PC-3 (cell line): ENCODE measurements at regions not wholly inside any gene's neighbourhood (a gene's known extent, or its start where the extent isn't known, plus 50 kb on each side); places are given as distances from the start of the nearest gene placed in this dataset.

Experiments
- ATAC-seq: fragments of 200-7000 bp; cut with Tn5 transposase; 2 replicates; pipeline ENCODE4 v1.9.1; 2020; ENCODE audit warnings: mild to moderate bottlenecking, moderate library complexity
- BruUV-seq: library from RNA; stranded (reverse); fragments of 400-500 nt; replicated peaks from 2 replicates; lab custom pipeline; 2021; lab: Mats Ljungman, UMichigan
- CTCF ChIA-PET: fragments of 300-600 bp; sonication (Branson Sonifier 250); formaldehyde crosslinking; loops from one replicate; lab custom pipeline; 2022; ENCODE audit warnings: antibody characterized with exemption; lab: Charles Lee
- POLR2A ChIA-PET: fragments of 300-600 bp; sonication (Branson Sonifier 250); formaldehyde crosslinking; loops from one replicate; lab custom pipeline; 2022; ENCODE audit warnings: antibody characterized with exemption; ENCODE audit not compliant: unreplicated experiment; lab: Charles Lee
- DNase-seq: peaks from one replicate; pipeline ENCODE4 v3.0.0-alpha.2; 2015
- H2AFZ ChIP-seq: fragments of 300-600 bp; sonication (generic); 2 replicates; pipeline ENCODE4 v1.6.0; 2016; ENCODE audit warnings: antibody characterized with exemption, low read length
- H3F3A ChIP-seq: fragments of 300-600 bp; sonication (generic); one replicate; pipeline ENCODE4 v1.6.0; 2017; ENCODE audit warnings: antibody characterized with exemption, low read length, control low read depth, mild to moderate bottlenecking; ENCODE audit not compliant: unreplicated experiment
- H3K27ac ChIP-seq: fragments of 300-600 bp; sonication (generic); 2 replicates; pipeline ENCODE4 v1.5.1; 2016; ENCODE audit warnings: mild to moderate bottlenecking, low read length
- H3K27me3 ChIP-seq: fragments of 300-600 bp; sonication (generic); 2 replicates; pipeline ENCODE4 v1.6.1; 2016; ENCODE audit warnings: low read length, mixed read lengths
- H3K36me3 ChIP-seq: fragments of 300-600 bp; sonication (generic); 2 replicates; pipeline ENCODE4 v1.6.1; 2016; ENCODE audit warnings: low read depth, mixed run types, low read length, mixed read lengths
- H3K4me1 ChIP-seq: fragments of 300-600 bp; sonication (generic); 2 replicates; pipeline ENCODE4 v1.5.1; 2016; ENCODE audit warnings: low read length; ENCODE audit not compliant: insufficient read depth
- H3K4me2 ChIP-seq: fragments of 300-600 bp; sonication (generic); 2 replicates; pipeline ENCODE4 v1.6.0; 2016; ENCODE audit warnings: low read length
- H3K4me3 ChIP-seq: fragments of 300-600 bp; sonication (generic); 2 replicates; pipeline ENCODE4 v1.5.1; 2016; ENCODE audit warnings: mild to moderate bottlenecking, low read length, mixed read lengths
- H3K79me2 ChIP-seq: fragments of 300-600 bp; sonication (generic); 2 replicates; pipeline ENCODE4 v1.6.1; 2017; ENCODE audit warnings: low read length, mixed read lengths
- H3K9ac ChIP-seq: fragments of 300-600 bp; sonication (generic); 2 replicates; pipeline ENCODE4 v1.6.0; 2016; ENCODE audit warnings: mild to moderate bottlenecking, low read length
- H3K9me2 ChIP-seq: fragments of 300-600 bp; sonication (generic); replicated peaks from 2 replicates; pipeline ENCODE4 v1.6.1; 2016; ENCODE audit warnings: mixed run types, low read length, mixed read lengths
- H3K9me3 ChIP-seq: fragments of 300-600 bp; sonication (generic); 2 replicates; pipeline ENCODE4 v1.6.1; 2016; ENCODE audit warnings: low read length, mixed read lengths
- H4K20me1 ChIP-seq: fragments of 300-600 bp; sonication (generic); 2 replicates; pipeline ENCODE4 v1.6.1; 2016; ENCODE audit warnings: low read length, mixed read lengths
- EZH2 ChIP-seq: fragments of 300-600 bp; sonication (generic); IDR thresholded peaks from one replicate; pipeline ENCODE4 v1.6.1; 2017; ENCODE audit warnings: antibody characterized with exemption, mild to moderate bottlenecking, low read length; ENCODE audit not compliant: unreplicated experiment
- EZH2phosphoT487 ChIP-seq: fragments of 300-600 bp; sonication (generic); IDR thresholded peaks from 2 replicates; pipeline ENCODE4 v1.6.1; 2018; ENCODE audit warnings: mild to moderate bottlenecking, antibody characterized with exemption, low read length, borderline replicate concordance
- intact Hi-C: fragments of 100-400 bp; cut with micrococcal nuclease; formaldehyde crosslinking; loops from 2 replicates; pipeline ENCODE4 v1.9.0; 2023
- TF ChIP-seq, protein P1 (sequence below): fragments of 300-600 bp; sonication (generic); conservative IDR thresholded peaks from 2 replicates; pipeline ENCODE4 v1.5.1; 2017; ENCODE audit warnings: antibody characterized with exemption, low read depth, mild to moderate bottlenecking, low read length

DNA sequence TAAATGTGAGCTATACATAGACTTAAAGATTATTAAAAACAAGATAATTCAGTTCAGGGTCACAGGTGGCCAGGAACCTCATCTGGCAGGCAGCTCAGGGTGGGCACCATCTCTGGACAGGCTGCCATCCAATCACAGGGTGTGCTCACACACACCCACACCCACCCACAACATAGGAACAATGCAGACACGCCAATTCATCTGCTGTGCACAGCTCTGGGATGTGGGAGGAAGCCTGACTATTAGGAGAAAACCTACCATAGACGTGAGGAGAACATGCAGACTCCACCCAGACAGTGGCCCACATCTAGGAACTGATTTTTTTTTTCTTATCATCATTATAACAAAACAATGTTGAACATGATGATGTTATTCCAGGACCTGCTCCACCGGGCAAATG, 286.7 kb downstream of the PRL start:
- H4K20me1 ChIP-seq: no peaks in the 10 kb centered on the region
- no peak for DNase-seq
- H3K27me3 ChIP-seq: no peaks in the 10 kb centered on the region
- no peaks in the 10 kb centered on the region for H3K36me3 ChIP-seq
- no peaks in the 10 kb centered on the region for H3K79me2 ChIP-seq
- ATAC-seq: no peak
- no peaks in the 10 kb centered on the region for H3K9me2 ChIP-seq
- intact Hi-C loops: no loop called here
- no peak overlapping the region for H3K27ac ChIP-seq
- no peaks in the 10 kb centered on the region for H3F3A ChIP-seq
- no peak for TF ChIP-seq EZH2phosphoT487
- no peak overlapping the region for H3K4me2 ChIP-seq
- H3K9me3 ChIP-seq: no peaks in the 10 kb centered on the region
- no TSS peak for BruUV-seq
- H3K9ac ChIP-seq: no peak overlapping the region
- POLR2A ChIA-PET: no interaction called here
- H3K4me1 ChIP-seq: no peaks in the 10 kb centered on the region
- no peak overlapping the region for H2AFZ ChIP-seq
- H3K4me3 ChIP-seq: no peak overlapping the region
- CTCF ChIA-PET: no interaction called here

DNA sequence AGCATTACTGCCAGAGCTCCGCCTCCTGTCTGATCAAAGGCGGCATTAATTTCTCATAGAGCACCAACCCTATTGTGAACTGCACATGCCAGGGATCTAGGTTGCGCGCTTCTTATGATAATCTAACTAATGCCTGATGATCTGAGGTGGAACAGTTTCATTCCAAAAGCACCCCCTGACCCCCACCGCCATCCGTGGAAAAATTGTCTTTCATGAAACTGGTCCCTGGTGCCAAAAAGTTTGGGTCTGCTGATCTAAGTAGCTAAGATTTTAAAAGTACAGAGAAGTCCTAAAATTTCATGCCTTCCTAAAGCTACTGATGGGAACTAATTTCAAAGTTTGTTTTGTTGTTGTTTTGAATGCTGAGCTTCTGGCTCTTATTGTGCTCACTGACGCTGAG, 281.6 kb downstream of the PRL start:
- H3K4me3 ChIP-seq: no peak overlapping the region
- TF ChIP-seq EZH2phosphoT487: no peak
- TF ChIP-seq EZH2: no peak
- TF ChIP-seq, protein P1, sequence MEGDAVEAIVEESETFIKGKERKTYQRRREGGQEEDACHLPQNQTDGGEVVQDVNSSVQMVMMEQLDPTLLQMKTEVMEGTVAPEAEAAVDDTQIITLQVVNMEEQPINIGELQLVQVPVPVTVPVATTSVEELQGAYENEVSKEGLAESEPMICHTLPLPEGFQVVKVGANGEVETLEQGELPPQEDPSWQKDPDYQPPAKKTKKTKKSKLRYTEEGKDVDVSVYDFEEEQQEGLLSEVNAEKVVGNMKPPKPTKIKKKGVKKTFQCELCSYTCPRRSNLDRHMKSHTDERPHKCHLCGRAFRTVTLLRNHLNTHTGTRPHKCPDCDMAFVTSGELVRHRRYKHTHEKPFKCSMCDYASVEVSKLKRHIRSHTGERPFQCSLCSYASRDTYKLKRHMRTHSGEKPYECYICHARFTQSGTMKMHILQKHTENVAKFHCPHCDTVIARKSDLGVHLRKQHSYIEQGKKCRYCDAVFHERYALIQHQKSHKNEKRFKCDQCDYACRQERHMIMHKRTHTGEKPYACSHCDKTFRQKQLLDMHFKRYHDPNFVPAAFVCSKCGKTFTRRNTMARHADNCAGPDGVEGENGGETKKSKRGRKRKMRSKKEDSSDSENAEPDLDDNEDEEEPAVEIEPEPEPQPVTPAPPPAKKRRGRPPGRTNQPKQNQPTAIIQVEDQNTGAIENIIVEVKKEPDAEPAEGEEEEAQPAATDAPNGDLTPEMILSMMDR: no peak
- no peak overlapping the region for H2AFZ ChIP-seq
- H3K79me2 ChIP-seq: no peaks in the 10 kb centered on the region
- no peaks in the 10 kb centered on the region for H4K20me1 ChIP-seq
- no peak for DNase-seq
- H3K9me2 ChIP-seq: no peaks in the 10 kb centered on the region
- no peak for ATAC-seq
- H3F3A ChIP-seq: no peaks in the 10 kb centered on the region
- BruUV-seq: no TSS peak
- no peak overlapping the region for H3K9ac ChIP-seq
- no peak overlapping the region for H3K27ac ChIP-seq
- no peaks in the 10 kb centered on the region for H3K36me3 ChIP-seq
- ChIA-PET POLR2A (interaction anchor here (0.6 kb wide), 1 partner anchor 24 kb away, joined by 4 read pairs; no protein-coding TSS in a partner anchor), CTCF (no interaction called here)
- H3K27me3 ChIP-seq: no peaks in the 10 kb centered on the region
- H3K4me2 ChIP-seq: no peak overlapping the region
- no peaks in the 10 kb centered on the region for H3K9me3 ChIP-seq
- H3K4me1 ChIP-seq: no peaks in the 10 kb centered on the region
- intact Hi-C loops: no loop called here

DNA sequence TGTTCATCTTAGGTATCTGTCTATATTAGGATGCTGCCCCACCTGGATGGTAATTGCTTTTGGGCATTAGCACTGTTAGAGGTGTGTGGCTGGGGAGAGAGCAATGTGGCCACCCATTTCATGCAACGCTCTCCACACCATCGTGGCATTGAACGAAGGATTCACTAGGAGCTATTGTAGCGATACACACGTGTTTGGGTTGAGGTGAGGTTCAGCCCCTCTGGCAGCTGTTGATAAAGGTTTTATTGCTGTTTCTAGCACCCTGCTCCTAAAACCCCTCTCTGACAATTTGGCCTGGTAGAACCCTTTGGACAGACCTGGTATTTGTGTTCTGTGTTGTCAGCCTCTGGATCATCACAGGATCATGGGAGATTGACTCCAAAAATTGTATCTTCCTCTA, 280.9 kb downstream of the PRL start:
- TF ChIP-seq EZH2phosphoT487 (no peak), EZH2 (no peak)
- TF ChIP-seq, protein P1: no peak
- Histone ChIP-seq H3K9me3 (no peaks in the 10 kb centered on the region), H3F3A (no peaks in the 10 kb centered on the region), H3K4me1 (no peaks in the 10 kb centered on the region), H3K9me2 (no peaks in the 10 kb centered on the region), H2AFZ (no peak overlapping the region), H3K4me2 (no peak overlapping the region), H3K9ac (no peak overlapping the region), H3K27me3 (no peaks in the 10 kb centered on the region), H4K20me1 (no peaks in the 10 kb centered on the region), H3K36me3 (no peaks in the 10 kb centered on the region), H3K79me2 (no peaks in the 10 kb centered on the region), H3K27ac (no peak overlapping the region), H3K4me3 (no peak overlapping the region)
- POLR2A ChIA-PET: no interaction called here
- no TSS peak for BruUV-seq
- intact Hi-C loops: no loop called here
- ATAC-seq (no peak), DNase-seq (no peak)
- CTCF ChIA-PET: no interaction called here
